CD4-positive, CD25-positive, alpha-beta regulatory T cell (primary cell): ENCODE measurements at regions not wholly inside any gene's neighbourhood (a gene's known extent, or its start where the extent isn't known, plus 50 kb on each side); places are given as distances from the start of the nearest gene placed in this dataset.
A peak's percentile ranks its signal among the peaks of the same experiment; 100 is the strongest.

Experiments used
- ATAC-seq, 2 donors: fragments of 150-1000 bp; cut with Tn5 transposase; one replicate each; pipeline ENCODE4 v1.10.0; 2021; ENCODE audit warnings: low read depth in 2 of 2, moderate number of reproducible peaks in 2 of 2, moderate library complexity in 1 of 2
- DNase-seq, 3 donors: peaks; one replicate each; pipeline versions ENCODE4 v3.0.0 to v3.0.0-alpha.2; 2012 to 2022; ENCODE audit warnings: mixed read lengths in 1 of 3
- H3K27ac ChIP-seq: one replicate; pipeline ENCODE4 v1.7.0; 2013; ENCODE audit warnings: mild to moderate bottlenecking, low read length; ENCODE audit not compliant: insufficient read depth, poor library complexity, severe bottlenecking
- H3K27me3 ChIP-seq: one replicate; pipeline ENCODE4 v1.7.0; 2013; ENCODE audit warnings: low read length; ENCODE audit not compliant: control insufficient read depth, insufficient read depth
- H3K36me3 ChIP-seq: one replicate; pipeline ENCODE4 v1.7.0; 2013; ENCODE audit warnings: mild to moderate bottlenecking, low read length, moderate library complexity; ENCODE audit not compliant: control insufficient read depth, insufficient read depth
- H3K4me1 ChIP-seq: 2 replicates; pipeline ENCODE4 v1.7.0; 2013; ENCODE audit warnings: mild to moderate bottlenecking, low read length; ENCODE audit not compliant: insufficient read depth, control insufficient read depth, poor library complexity, severe bottlenecking
- H3K4me3 ChIP-seq: one replicate; pipeline ENCODE4 v1.7.0; 2013; ENCODE audit warnings: low read depth, mild to moderate bottlenecking, low read length, moderate library complexity
- H3K9me3 ChIP-seq, 2 experiments: 1 replicate in 1 of 2; 2 replicates in 1 of 2; pipeline ENCODE4 v1.7.0; 2013; ENCODE audit warnings: low read length in 2 of 2, mild to moderate bottlenecking in 1 of 2, moderate library complexity in 1 of 2; ENCODE audit not compliant: control insufficient read depth in 2 of 2
- H3K27ac Mint-ChIP-seq, 3 donors: one replicate each; pipeline ENCODE4 v1.8.0; 2020 to 2022; ENCODE audit warnings: mild to moderate bottlenecking in 3 of 3, mixed read lengths in 3 of 3, moderate library complexity in 2 of 3
- H3K27me3 Mint-ChIP-seq: one replicate; pipeline ENCODE4 v1.8.0; 2022; ENCODE audit warnings: mild to moderate bottlenecking, mixed read lengths
- H3K36me3 Mint-ChIP-seq: one replicate; pipeline ENCODE4 v1.8.0; 2020; ENCODE audit warnings: mixed read lengths
- H3K4me1 Mint-ChIP-seq, 4 donors: one replicate each; pipeline ENCODE4 v1.8.0; 2020 to 2022; ENCODE audit warnings: mixed read lengths in 4 of 4, mild to moderate bottlenecking in 1 of 4
- H3K4me3 Mint-ChIP-seq, 4 donors: one replicate each; pipeline ENCODE4 v1.8.0; 2020 to 2022; ENCODE audit warnings: mild to moderate bottlenecking in 4 of 4, mixed read lengths in 4 of 4, moderate library complexity in 3 of 4
- H3K9me3 Mint-ChIP-seq, 7 donors: one replicate each; pipeline ENCODE4 v1.8.0; 2020 to 2022; ENCODE audit warnings: mixed read lengths in 7 of 7, mild to moderate bottlenecking in 3 of 7, moderate library complexity in 2 of 7

- Histone ChIP-seq H3K4me3 (no peak overlapping the region), H3K27ac (no peak overlapping the region), H3K9me3 (no peaks in the 10 kb centered on the region), H3K4me1 (no peaks in the 10 kb centered on the region), H3K36me3 (no peaks in the 10 kb centered on the region), H3K27me3 (no peaks in the 10 kb centered on the region)
- Mint-ChIP-seq H3K4me1 (no peaks in the 10 kb centered on the region), H3K9me3 (peaks cover 0 to 5% (median under 1%) of the 10 kb centered on the region in 7 donors), H3K27ac (no peak overlapping the region), H3K27me3 (peaks cover 9% of the 10 kb centered on the region), H3K4me3 (no peak overlapping the region), H3K36me3 (no peaks in the 10 kb centered on the region)
- ATAC-seq (no peak), DNase-seq (no peak)
Measured at GRCh38 chr15:48059791-48060190, 61.0 kb upstream of the SLC24A5 start.

GRCh38 chr15:48060396-48060795, 60.4 kb upstream of the SLC24A5 start:
- peaks cover 0 to 4% (median under 1%) of the 10 kb centered on the region in 7 donors for H3K9me3 Mint-ChIP-seq
- ATAC-seq (no peak), DNase-seq (no peak)
- peaks cover 9% of the 10 kb centered on the region for H3K27me3 Mint-ChIP-seq
- H3K27ac ChIP-seq = no peak overlapping the region
- H3K4me1 ChIP-seq = no peaks in the 10 kb centered on the region
- H3K4me1 Mint-ChIP-seq = no peaks in the 10 kb centered on the region
- no peaks in the 10 kb centered on the region for H3K27me3 ChIP-seq
- no peaks in the 10 kb centered on the region for H3K36me3 Mint-ChIP-seq
- H3K27ac Mint-ChIP-seq = no peak overlapping the region
- H3K36me3 ChIP-seq = no peaks in the 10 kb centered on the region
- no peak overlapping the region for H3K4me3 Mint-ChIP-seq
- no peak overlapping the region for H3K4me3 ChIP-seq
- H3K9me3 ChIP-seq = no peaks in the 10 kb centered on the region

GRCh38 chr15:48061605-48062004, 59.2 kb upstream of the SLC24A5 start:
- no peak overlapping the region for H3K4me3 ChIP-seq
- no peaks in the 10 kb centered on the region for H3K4me1 Mint-ChIP-seq
- H3K27me3 ChIP-seq = no peaks in the 10 kb centered on the region
- peaks cover 0 to 2% (median 0%) of the 10 kb centered on the region in 7 donors for H3K9me3 Mint-ChIP-seq
- no peaks in the 10 kb centered on the region for H3K36me3 Mint-ChIP-seq
- no peak overlapping the region for H3K4me3 Mint-ChIP-seq
- no peak overlapping the region for H3K27ac ChIP-seq
- ATAC-seq (no peak), DNase-seq (no peak)
- H3K27ac Mint-ChIP-seq = no peak overlapping the region
- peaks cover 9% of the 10 kb centered on the region for H3K27me3 Mint-ChIP-seq
- H3K4me1 ChIP-seq = no peaks in the 10 kb centered on the region
- H3K36me3 ChIP-seq = no peaks in the 10 kb centered on the region
- H3K9me3 ChIP-seq = no peaks in the 10 kb centered on the region

- ATAC-seq = no peak
- Mint-ChIP-seq H3K36me3 (no peaks in the 10 kb centered on the region), H3K27me3 (peaks cover 9% of the 10 kb centered on the region), H3K9me3 (peaks cover 0 to 2% (median 0%) of the 10 kb centered on the region in 7 donors), H3K4me1 (no peaks in the 10 kb centered on the region), H3K4me3 (no peak overlapping the region), H3K27ac (peak overlapping the region in 1 of 3 donors; percentile 17)
- H3K9me3 ChIP-seq = no peaks in the 10 kb centered on the region
- H3K27me3 ChIP-seq = no peaks in the 10 kb centered on the region
- DNase-seq = no peak
- no peak overlapping the region for H3K27ac ChIP-seq
- no peaks in the 10 kb centered on the region for H3K36me3 ChIP-seq
- H3K4me3 ChIP-seq = no peak overlapping the region
- no peaks in the 10 kb centered on the region for H3K4me1 ChIP-seq
Measured at GRCh38 chr15:48062148-48062872, 58.5 kb upstream of the SLC24A5 start.

GRCh38 chr15:48063411-48063985, 57.3 kb upstream of the SLC24A5 start:
- H3K4me1 Mint-ChIP-seq = no peaks in the 10 kb centered on the region
- ATAC-seq = no peak
- Histone ChIP-seq H3K36me3 (no peaks in the 10 kb centered on the region), H3K27ac (no peak overlapping the region), H3K4me1 (no peaks in the 10 kb centered on the region), H3K4me3 (no peak overlapping the region), H3K9me3 (no peaks in the 10 kb centered on the region), H3K27me3 (no peaks in the 10 kb centered on the region)
- H3K27ac Mint-ChIP-seq = no peak overlapping the region
- DNase-seq = no peak
- H3K27me3 Mint-ChIP-seq = peaks cover 4% of the 10 kb centered on the region
- no peak overlapping the region for H3K4me3 Mint-ChIP-seq
- H3K9me3 Mint-ChIP-seq = peaks cover 0 to 2% (median 0%) of the 10 kb centered on the region in 7 donors
- H3K36me3 Mint-ChIP-seq = no peaks in the 10 kb centered on the region

- Histone ChIP-seq H3K9me3 (no peaks in the 10 kb centered on the region), H3K4me3 (no peak overlapping the region), H3K36me3 (no peaks in the 10 kb centered on the region), H3K27me3 (no peaks in the 10 kb centered on the region), H3K4me1 (no peaks in the 10 kb centered on the region), H3K27ac (no peak overlapping the region)
- Mint-ChIP-seq H3K36me3 (no peaks in the 10 kb centered on the region), H3K4me3 (no peak overlapping the region), H3K4me1 (no peaks in the 10 kb centered on the region), H3K27ac (no peak overlapping the region), H3K27me3 (no peaks in the 10 kb centered on the region), H3K9me3 (peaks cover 0 to 2% (median 0%) of the 10 kb centered on the region in 7 donors)
- no peak for DNase-seq
- ATAC-seq = no peak
Measured at GRCh38 chr15:48064421-48064820, 56.4 kb upstream of the SLC24A5 start.

- H3K4me3 ChIP-seq = no peak overlapping the region
- H3K27ac Mint-ChIP-seq = no peak overlapping the region
Measured at GRCh38 chr15:48066456-48066855, 54.3 kb upstream of the SLC24A5 start.

More at GRCh38 chr15:48066456-48066855, 54.3 kb upstream of the SLC24A5 start:
- no peaks in the 10 kb centered on the region for H3K36me3 ChIP-seq
- no peak for ATAC-seq
- Mint-ChIP-seq H3K4me3 (peak overlapping the region in 1 of 4 donors; percentile 51), H3K36me3 (no peaks in the 10 kb centered on the region), H3K4me1 (no peaks in the 10 kb centered on the region), H3K27me3 (no peaks in the 10 kb centered on the region), H3K9me3 (peaks cover 0 to 2% (median 0%) of the 10 kb centered on the region in 7 donors)
- H3K4me1 ChIP-seq = no peaks in the 10 kb centered on the region
- no peak overlapping the region for H3K27ac ChIP-seq
- no peaks in the 10 kb centered on the region for H3K9me3 ChIP-seq
- no peak for DNase-seq
- H3K27me3 ChIP-seq = no peaks in the 10 kb centered on the region
